DMS153 (cell line): ENCODE measurements at regions not wholly inside any gene's neighbourhood (a gene's known extent, or its start where the extent isn't known, plus 50 kb on each side); places are given as distances from the start of the nearest gene placed in this dataset.

Experiments used
- DNase-seq: peaks from one replicate; lab custom pipeline; 2025; lab: John Stamatoyannopoulos, UW

GRCh38 chr11:15536438-15536837, 421.7 kb downstream of the INSC start:
- DNase-seq, result no peak

- DNase-seq, result peak; percentile 9
These were observed 424.9 kb downstream of the INSC start for GRCh38 chr11:15539645-15540044.

GRCh38 chr11:15541079-15541478, 426.4 kb downstream of the INSC start:
- DNase-seq, result no peak

- no peak for DNase-seq
These were observed 429.6 kb downstream of the INSC start for GRCh38 chr11:15544353-15544752.

DNA sequence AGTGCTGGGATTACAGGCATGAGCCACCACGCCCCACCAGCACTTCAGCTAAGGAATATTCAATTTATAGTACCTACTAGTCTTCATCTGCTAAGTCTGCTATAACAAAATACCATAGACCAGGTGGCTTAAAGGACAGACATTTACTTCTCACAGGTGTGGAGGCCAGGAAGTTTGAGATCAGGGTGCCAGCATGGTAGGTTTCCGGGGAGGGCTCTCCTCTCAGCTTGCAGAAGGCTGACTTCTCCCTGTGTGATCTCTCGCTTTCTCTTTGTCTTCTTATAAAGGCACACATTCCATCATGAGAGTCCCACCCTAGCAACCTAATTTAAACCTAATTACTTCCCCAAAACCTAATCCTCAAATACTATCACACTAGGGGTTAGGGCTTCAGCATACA, 433.0 kb downstream of the INSC start:
- no peak for DNase-seq

GRCh38 chr11:15551901-15552851, 437.5 kb downstream of the INSC start:
- no peak for DNase-seq

GRCh38 chr11:15555161-15555560, 440.4 kb downstream of the INSC start:
- no peak for DNase-seq

DNA sequence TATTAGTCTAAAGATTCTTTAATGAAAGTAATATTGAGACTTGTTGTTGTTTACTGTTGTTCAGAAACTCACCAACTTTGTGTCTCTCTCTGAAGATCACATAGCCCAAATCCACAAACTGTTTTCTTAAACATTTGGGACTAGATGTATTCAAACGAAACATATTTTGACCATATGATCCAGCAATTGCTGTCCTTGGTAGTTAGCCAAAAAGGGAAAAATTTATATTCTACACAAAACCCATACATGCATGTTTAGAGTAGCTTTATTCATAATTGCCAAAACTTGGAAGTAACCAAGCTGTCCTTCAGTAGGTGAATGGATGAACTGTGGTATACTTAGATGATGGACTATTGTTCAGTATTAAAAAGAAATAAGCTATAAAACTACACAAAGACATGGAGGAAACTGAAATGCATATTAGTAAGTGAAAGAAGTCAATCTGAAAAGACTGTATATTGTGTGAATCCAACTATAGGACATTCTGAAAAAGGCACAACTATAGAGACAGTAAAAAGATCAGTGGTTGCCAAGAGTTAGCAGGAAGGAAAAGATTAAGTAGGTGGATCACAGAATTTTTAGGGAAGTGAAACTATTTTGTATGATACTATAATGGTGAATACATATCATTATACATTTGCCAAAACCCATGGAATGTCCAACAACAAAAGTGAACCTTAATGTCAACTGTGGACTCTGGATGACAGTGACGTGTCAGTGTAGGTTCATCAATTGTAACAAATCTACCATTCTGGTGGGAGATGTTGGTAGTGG, 442.9 kb downstream of the INSC start:
- no peak for DNase-seq

DNA sequence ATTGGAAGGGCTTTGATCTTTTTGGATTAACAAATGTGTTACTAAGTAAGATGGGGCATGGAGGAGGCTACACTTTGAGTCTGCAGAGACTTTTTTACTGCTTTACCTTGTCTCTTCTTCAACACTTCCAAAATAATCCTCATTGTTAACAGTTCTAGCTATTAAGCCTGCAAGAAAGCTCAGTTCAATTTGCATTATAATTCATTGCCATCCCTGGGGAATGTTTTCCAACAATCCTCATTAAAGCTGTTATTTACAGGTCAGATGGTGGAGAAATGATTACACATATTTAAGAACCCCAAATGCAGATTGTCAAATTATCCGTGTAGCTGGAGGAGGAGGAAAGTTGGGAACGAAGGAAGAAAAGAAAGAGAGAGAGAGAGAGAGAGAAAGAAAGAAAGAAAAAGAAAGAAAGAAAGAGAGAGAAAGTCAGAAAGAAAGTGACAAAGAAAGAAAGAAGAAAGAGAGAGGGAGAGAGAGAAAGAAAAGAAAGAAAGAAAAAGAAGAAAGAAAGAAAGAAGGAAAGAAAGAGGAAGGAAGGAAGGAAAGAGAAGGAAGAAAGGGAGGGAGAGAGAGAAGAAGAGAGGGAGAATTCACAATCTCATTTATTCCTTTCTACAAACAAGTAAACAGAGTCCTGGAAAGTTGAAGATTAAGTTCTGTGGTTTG, 443.9 kb downstream of the INSC start:
- no peak for DNase-seq

- DNase-seq, result no peak
These were observed 446.2 kb downstream of the INSC start for GRCh38 chr11:15560689-15561467.

- DNase-seq, result no peak
These were observed 447.5 kb downstream of the INSC start for GRCh38 chr11:15562230-15562629.

GRCh38 chr11:15563054-15563453, 448.3 kb downstream of the INSC start:
- peak; percentile 49 for DNase-seq

- DNase-seq, result peak; percentile 86
These were observed 451.2 kb downstream of the INSC start for GRCh38 chr11:15565880-15566279.

DNA sequence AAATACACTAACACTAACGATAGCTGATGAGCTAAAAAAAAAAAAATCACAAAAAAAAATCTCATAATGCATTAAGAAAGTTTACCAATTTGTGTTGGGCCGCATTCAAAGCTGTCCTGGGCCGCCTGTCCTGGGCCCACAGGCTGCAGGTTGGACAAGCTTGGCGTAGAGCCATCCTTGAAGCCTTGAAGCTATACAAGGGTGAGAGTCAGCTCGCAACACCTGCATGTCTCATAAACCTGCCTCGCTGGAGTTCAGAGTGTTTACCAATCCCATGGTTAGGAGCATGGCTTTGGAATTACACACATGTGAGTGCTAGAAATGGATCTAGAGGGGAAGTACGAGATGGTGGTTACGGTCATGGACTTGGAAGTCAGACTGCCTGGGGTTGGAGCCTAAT, 453.7 kb downstream of the INSC start:
- peak; percentile 84 for DNase-seq

- DNase-seq, result no peak
These were observed 454.7 kb downstream of the INSC start for GRCh38 chr11:15569305-15570025.

DNA sequence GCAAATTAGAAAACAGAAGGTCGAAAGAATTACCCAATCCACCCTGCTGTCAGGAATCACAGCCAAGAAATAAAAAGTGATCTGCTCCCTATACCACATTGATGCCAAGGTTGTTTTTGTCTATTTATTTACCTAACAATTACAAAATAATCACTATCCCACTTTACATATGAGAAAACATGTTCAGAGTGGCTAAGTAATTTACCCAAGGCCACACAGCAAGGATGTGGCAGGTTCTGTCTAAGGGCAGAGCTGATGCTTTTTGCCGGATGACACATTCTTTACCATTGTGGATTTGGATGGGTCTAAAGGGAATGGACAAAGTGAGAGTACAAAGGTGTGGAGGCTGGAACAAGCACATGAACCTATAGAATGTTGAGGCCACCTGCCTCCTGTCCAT, 460.7 kb downstream of the INSC start:
- DNase-seq, result no peak

DNA sequence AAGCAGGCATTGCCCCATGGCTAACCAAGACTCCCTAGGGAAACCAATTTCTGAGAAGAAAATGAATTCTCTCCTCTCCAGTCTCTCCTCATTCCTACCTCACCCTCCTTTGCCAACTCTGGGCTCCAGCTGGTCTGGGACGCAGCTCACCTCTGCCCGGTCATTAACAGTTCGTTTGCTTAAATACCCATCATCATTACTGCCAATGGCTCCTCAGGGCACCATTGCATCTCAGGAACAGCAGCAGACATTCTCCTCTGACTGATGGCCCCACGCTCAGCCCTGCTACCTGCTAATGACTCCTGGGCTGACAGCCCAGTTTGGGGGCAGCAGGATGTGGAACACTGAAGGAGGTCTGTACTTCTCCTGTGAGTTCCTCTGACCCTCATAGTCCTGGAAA, 462.0 kb downstream of the INSC start:
- no peak for DNase-seq

DNA sequence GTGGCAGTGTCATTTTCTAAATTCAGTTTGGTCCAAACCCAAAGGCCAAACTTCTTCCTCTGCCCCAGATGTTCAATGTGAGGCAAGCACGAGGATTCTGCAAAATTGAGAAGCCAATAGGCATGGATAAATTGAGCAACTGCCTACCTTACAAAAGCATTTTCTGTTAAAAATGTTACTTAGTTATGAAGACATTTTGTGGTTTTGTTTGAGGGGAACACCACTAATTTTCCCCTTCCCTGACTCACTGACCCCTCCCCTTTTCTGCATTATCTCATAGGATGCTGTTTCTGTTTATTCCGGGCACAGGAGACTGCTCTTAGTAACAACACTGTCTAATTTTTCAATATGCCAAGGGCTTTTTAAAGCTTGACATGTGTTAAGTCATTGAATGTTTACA, 462.8 kb downstream of the INSC start:
- DNase-seq, result no peak

GRCh38 chr11:15579287-15580001, 464.7 kb downstream of the INSC start:
- no peak for DNase-seq

DNA sequence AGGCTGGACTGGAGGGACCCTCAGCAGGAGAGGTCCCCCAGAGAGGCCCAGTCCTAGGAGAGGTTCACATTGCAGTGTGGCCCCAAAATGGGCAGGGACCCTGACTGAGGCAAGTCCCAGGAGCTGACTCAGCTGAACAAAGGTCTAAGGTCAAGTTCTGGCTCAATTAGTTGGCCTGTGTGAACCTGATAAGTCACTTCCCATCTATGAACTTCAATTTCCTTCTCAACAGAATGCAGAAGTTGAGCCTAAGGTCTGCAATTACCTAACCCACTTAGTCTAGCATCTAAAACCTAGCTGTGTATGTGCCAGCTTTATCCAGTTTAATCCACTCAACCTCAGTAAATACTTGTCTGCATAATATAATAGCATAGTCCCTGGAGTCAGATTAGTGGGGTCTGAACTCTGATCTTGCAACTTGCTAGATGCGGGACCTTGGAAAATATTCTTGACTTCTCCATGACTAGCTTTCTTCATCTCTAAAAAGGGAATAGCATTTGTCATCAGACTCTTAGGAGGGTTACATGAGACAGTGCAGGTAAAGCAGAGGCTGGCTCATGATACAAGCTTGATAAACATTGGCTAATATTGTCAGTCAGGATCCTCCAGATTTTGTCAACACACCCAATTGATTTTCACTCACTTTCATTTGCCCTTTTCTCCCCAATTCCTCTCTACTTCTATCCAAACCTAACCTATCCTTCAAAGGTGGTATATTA, 465.5 kb downstream of the INSC start:
- no peak for DNase-seq
